ENCODE measurements at regions not wholly inside any gene's neighbourhood (a gene's known extent, or its start where the extent isn't known, plus 50 kb on each side); places are given as distances from the start of the nearest gene placed in this dataset.

DNA sequence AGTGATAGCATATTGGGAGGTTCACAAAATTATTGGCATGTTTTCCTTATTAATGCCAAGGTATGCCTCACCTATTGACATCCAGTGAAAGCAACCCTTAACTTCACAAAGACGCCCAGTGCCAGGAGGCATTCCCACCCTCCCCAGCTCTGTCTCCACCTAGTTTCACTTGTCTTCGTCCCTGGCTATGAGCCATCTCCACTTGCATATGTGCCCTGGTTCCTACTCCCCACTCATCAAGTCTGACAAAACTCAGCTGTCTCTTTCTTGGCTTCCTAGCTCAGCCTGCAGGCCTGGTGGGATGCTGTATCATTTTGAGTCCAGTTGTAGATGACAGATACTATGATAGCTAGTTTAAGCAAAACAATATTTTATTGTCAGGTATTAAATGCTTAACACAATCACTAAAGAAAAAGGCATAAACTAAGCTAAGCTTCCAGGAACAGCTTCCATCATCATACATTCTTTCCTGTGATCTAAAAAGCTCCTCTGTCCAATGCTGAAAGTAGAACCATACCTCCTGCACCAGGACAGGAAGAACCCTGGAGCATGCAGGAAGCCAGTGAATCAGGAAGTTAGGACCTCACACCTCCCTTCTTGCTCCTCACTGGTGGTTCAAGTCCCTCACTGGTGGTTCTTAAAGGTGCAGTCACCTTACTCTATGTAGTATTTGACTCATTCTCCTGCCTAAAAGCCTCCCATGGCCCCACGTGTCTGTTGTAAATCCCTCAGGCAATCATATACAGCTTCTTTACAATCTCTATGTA is 410.3 kb upstream of the RASGEF1B start:
- DNase-seq (ENCODE audit: low read depth) = no peak

GRCh38 chr4:81876106-81876505 is 404.4 kb upstream of the RASGEF1B start:
- no peak for DNase-seq (ENCODE audit: low read depth)

DNA sequence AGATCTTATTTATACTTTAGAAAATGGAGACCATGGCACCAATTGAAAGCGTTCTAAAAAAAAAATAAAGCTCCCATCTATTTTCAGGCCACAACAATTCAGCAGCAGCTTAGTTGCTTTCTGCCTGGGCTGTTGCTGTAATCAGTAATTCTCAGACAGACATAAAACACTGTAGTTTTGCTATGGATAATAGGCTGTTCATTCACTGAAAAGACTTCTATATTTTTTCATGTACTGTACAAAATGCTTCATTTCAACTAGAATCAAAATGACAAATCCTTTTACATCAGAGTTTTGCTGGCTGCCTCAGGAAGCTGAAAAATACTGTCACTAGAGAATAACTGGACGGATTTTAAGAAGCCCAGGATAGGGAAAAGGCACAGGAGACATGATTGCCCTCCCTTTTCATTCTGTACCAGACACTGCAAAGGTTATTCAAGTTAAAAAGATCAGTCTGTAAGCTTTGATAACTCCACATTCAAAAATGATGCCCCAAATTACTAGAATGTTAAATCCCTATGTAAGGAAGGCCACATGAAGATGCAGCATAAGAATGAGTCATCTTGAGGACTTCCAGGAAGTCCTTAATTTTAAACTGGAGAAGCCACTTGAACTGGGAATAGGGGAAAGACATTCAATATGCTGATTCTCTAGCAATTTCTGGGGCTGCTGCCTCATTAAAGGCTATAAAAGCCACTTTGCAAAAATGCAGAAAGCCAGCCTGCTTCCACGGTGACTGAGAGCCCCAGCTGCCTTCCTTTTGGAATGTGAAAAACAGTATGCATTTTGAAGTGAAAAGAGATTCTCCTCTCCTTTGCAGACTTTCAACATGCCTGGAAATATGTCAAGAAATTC is 403.2 kb upstream of the RASGEF1B start:
- no peak for DNase-seq (ENCODE audit: low read depth)

- DNase-seq (ENCODE audit: low read depth) = no peak
These were observed 398.6 kb upstream of the RASGEF1B start for GRCh38 chr4:81870275-81870674.

DNA sequence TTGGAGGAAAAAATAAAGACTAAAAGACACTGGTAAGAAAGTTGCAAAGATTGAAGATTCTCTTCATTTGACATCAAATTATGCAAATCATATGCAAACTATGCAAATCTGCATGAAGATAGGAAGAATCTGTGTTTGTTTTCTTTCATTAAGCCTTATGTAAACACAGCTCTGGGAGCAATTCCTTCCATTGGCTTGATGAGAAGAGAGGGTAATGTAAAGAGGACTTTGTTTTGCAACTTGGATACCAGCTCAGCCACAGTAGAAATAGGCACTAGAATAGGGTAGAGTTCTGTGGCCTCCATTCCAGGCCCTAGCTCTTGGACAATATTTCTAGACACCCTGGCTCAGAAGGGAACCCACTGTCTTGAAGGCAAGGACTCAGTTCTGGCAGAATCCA is 388.4 kb upstream of the RASGEF1B start:
- no peak for DNase-seq (ENCODE audit: low read depth)

DNA sequence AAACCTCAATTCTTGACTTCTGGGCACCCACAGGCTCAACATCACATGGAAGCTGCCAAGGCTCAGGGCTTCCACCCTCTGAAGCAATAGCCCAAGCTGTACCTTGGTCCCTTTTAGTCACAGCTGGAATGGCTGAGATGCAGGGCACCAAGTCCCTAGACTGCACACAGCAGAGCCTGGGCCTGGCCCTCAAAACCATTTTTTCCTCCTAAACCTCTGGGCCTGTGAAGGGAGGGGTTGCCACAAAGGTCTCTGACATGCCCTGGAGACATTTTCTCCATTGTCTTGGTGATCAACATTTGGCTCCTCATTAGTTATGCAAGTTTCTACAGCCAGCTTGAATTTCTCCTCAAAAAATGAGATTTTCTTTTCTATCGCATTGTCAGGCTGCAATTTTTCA is 382.7 kb upstream of the RASGEF1B start:
- no peak for DNase-seq (ENCODE audit: low read depth)

DNA sequence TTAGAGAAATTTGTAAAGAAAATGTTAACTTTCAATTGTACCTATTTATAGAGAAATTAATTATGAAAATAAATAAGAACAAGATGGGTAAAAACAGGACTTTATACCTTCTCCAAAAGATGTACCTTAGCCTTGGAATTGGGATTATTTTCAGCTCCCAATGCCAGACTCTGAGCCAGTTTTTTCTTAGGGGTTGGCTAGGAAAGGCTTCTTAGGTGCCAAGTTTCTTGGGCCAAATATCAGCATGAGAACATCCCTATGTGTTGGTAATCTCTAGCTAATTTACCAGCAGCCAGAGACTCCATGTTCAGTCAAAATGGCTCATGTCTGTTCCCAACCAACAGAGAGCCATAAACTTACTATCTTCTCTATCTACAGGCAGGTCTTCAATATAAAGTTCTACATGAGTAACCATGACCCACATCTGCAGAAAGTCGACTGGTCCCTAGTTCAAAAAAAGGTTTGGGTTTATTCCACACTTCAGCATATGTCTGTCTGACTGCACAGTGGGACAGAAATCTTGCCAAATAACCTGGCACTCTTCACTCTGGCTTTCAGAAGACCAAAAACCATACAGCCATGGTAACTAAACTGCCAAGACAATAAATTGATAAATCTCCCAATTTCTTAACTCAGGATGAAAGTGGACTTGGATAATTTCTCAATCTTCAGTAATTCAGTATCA is 380.5 kb upstream of the RASGEF1B start:
- DNase-seq (ENCODE audit: low read depth) = no peak

GRCh38 chr4:81850701-81851100 is 379.0 kb upstream of the RASGEF1B start:
- DNase-seq (ENCODE audit: low read depth) = no peak

GRCh38 chr4:81845761-81846160 is 374.1 kb upstream of the RASGEF1B start:
- DNase-seq (ENCODE audit: low read depth) = no peak

- DNase-seq (ENCODE audit: low read depth) = no peak
These were observed 373.6 kb upstream of the RASGEF1B start for GRCh38 chr4:81845273-81845672.

DNA sequence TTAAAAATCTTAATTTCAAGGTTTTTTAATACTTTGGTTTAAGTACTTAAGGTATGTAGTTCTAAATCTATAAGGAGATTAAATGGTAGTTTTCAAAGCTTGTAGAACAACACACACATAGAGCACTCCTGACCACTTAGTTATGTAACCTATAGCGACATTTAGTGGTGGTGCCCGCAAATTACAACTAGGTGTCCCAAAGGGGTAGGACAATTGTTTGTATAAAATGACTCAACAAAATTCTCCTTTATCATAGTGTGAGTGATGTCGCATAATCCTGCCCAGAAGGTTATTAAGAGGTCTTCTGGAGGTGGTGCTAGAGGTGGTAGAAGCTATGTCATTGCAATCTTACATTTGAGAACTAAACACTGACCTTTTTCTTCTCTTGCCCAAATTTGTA is 373.0 kb upstream of the RASGEF1B start:
- peak; percentile 59 for DNase-seq (ENCODE audit: low read depth)

- no peak for DNase-seq (ENCODE audit: low read depth)
These were observed 367.8 kb upstream of the RASGEF1B start for GRCh38 chr4:81839347-81840042.

- DNase-seq (ENCODE audit: low read depth) = no peak
These were observed 366.9 kb upstream of the RASGEF1B start for GRCh38 chr4:81838586-81838985.

DNA sequence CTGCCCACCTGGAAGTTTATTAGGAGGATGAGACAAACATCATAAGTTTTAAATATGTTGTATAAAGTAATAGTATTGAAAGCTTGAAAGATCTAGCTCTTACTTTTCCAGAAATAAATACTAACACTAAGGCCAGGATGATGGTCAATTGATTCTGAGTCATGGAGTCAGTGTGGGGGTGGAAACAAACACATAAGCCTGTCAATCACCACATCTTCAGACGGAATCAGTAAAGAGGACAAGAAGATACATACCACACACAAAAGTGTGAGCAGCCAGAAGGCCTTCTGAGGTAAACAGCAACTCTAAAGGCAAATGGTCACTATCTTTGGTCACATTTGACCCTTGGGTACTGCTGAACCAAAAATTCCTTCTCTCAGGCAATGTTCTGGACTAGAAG is 365.0 kb upstream of the RASGEF1B start:
- no peak for DNase-seq (ENCODE audit: low read depth)

- no peak for DNase-seq (ENCODE audit: low read depth)
These were observed 361.9 kb upstream of the RASGEF1B start for GRCh38 chr4:81833576-81833975.

GRCh38 chr4:81828991-81829390 is 357.3 kb upstream of the RASGEF1B start:
- no peak for DNase-seq (ENCODE audit: low read depth)

- no peak for DNase-seq (ENCODE audit: low read depth)
These were observed 356.0 kb upstream of the RASGEF1B start for GRCh38 chr4:81827577-81828202.

DNA sequence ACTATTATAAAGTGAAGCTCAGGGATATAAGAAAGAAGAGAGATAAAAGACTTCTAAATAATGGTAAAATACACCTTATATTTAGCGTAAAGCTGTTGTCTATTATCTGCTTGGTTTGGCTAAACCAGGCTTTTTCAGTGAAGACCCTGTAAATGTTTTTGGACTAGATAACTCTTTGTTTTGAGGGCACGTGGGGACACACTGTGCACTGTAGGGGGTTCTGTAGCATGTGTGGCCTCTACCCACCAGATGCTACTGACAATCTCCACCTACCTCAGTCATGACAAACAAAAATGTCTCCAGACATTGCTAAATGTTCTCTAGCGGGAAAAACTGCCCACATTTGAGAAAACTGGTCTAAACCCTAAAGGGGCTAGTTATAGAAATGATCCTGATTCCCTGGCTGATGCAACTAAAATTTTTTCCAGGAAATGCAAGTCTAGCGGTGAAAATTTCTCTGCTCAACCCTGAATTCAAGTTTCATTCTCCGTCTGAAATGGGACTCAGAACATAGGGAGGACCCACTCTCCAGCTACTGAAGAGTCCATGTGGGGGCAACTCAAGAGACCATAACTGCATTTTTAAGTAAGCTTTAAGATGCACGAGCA is 355.2 kb upstream of the RASGEF1B start:
- DNase-seq (ENCODE audit: low read depth) = no peak

DNA sequence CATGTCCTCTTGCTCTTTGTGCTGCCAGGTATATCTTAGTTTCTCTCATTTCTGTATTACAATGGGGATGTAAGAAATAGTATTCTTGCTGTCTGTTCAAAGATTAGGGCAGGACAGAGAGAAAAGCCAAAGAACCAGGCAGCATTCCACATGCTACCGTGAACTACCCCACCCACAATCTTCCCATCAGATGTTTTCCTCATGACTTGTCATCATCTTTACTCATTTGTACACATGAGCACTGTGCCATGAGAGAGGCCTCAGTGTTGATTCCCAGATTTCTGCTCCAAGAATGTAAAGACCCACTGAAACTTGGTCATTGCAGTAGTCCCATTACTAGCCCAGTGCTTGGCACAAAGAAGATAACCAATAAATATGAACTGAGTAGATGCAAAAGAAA is 354.6 kb upstream of the RASGEF1B start:
- no peak for DNase-seq (ENCODE audit: low read depth)

DNA sequence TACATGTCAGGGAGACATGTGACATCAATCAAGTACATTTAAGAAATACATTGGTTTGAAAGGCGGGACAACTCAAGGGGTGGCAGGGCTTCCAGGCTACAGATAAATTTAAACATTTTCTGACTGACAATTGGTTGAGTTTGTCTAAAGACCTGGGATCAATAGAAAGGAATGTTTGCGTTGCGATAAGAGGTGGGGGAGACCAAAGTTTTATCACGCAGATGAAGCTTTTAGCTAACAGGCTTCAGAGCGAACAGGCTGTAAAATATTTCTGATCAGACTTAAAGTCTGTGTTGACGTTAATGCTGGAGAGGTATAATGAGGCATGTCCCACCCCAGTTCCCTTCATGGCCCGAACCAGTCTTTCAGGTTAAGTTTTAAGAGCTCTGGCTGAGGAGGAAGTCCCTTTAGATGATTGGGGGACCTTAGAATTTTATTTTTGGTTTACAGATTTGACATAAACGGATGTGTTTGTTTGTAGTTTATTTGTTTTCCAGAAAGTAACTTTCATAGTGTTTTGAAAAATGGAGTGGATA is 346.7 kb upstream of the RASGEF1B start:
- DNase-seq (ENCODE audit: low read depth) = no peak
